ENCODE measurements at regions not wholly inside any gene's neighbourhood (a gene's known extent, or its start where the extent isn't known, plus 50 kb on each side); places are given as distances from the start of the nearest gene placed in this dataset.
"Not testable (repeated sequence)": the region's sequence is repeated elsewhere in the genome, so short reads cannot be mapped to it uniquely, and the experiment has no call there.

DNA sequence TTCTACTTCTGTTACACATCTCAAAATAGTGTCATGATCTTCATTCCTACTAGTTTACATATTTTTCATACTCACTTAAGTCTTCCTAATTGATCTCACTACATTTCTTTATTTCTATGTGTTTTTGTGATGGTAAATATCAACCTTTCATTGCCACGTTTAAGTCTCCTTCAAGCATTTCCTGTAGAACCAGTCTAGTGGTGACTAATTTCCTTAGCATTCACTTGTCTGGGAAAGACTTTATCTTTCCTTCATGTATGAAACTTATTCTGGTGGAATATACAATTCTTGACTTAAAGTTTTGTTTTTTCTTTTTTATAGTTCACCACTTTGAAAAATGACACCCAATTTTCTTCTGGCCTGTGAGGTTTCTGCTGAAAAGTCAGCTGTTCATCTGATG lies 181.4 kb upstream of the NEIL3 start:
- no peak for DNase-seq (ENCODE audit: low spot score)
- in situ Hi-C loops (cut with HindIII; ENCODE audit: low sequenced_read_pairs), result no loop called here

DNA sequence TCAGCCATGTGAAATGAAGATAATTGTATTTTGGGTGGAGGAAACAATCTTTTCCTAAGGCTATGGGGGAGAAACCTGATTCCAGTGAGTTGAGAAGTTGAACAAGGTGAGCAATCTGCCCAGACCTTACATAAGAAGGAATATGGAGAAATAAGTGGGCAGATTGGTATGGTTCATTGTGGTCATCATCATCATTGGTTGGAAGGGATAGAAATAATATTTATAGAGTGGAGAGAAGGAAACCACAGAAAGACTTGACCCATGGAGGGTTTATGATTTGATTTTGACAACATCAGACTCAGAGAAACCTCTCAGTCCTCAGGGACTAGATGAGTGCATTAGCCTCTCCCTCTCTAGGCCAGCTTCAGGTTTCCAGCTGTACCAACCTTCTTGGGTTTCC lies 177.9 kb upstream of the NEIL3 start:
- in situ Hi-C loops (cut with HindIII; ENCODE audit: low sequenced_read_pairs), result no loop called here
- DNase-seq (ENCODE audit: low spot score), result no peak

- in situ Hi-C loops (cut with HindIII; ENCODE audit: low sequenced_read_pairs), result no loop called here
- no peak for DNase-seq (ENCODE audit: low spot score)
Measured at GRCh38 chr4:177147668-177148067, 162.0 kb upstream of the NEIL3 start.

- in situ Hi-C loops (cut with HindIII; ENCODE audit: low sequenced_read_pairs), result no loop called here
- DNase-seq (ENCODE audit: low spot score), result no peak
Measured at GRCh38 chr4:177155454-177155853, 154.2 kb upstream of the NEIL3 start.

GRCh38 chr4:177159600-177159999 lies 150.1 kb upstream of the NEIL3 start:
- DNase-seq (ENCODE audit: low spot score), result no peak
- in situ Hi-C loops (cut with HindIII; ENCODE audit: low sequenced_read_pairs), result no loop called here

- in situ Hi-C loops (cut with HindIII; ENCODE audit: low sequenced_read_pairs), result no loop called here
Measured at GRCh38 chr4:177161781-177162180, 147.9 kb upstream of the NEIL3 start.

GRCh38 chr4:177163532-177163931 lies 146.1 kb upstream of the NEIL3 start:
- in situ Hi-C loops (cut with HindIII; ENCODE audit: low sequenced_read_pairs), result no loop called here
- no peak for DNase-seq (ENCODE audit: low spot score)

More at GRCh38 chr4:177161781-177162180, 147.9 kb upstream of the NEIL3 start:
- no peak for DNase-seq (ENCODE audit: low spot score)

- in situ Hi-C loops (cut with HindIII; ENCODE audit: low sequenced_read_pairs), result no loop called here
- DNase-seq (ENCODE audit: low spot score), result no peak
Measured at GRCh38 chr4:177171588-177171987, 138.1 kb upstream of the NEIL3 start.

DNA sequence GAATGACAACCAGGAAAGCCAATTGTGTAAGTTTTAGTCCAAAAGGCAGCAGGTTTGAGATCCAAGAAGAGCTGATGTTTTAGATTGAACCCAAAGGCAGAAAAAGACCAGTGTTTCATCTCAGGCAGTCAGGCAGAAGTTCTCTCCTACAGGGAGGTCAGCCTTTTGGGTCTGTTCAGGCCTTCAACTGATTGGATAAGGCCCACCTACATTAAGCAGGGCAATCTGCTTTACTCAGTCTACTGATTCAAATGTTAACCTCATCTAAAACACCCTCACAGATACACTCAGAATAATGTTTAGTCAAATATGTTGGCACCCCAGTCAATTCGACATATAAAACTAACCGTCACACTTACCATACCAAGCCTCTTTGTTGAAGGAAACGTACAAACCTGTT lies 134.2 kb upstream of the NEIL3 start:
- DNase-seq (ENCODE audit: low spot score), result no peak
- in situ Hi-C loops (cut with HindIII; ENCODE audit: low sequenced_read_pairs), result no loop called here

DNA sequence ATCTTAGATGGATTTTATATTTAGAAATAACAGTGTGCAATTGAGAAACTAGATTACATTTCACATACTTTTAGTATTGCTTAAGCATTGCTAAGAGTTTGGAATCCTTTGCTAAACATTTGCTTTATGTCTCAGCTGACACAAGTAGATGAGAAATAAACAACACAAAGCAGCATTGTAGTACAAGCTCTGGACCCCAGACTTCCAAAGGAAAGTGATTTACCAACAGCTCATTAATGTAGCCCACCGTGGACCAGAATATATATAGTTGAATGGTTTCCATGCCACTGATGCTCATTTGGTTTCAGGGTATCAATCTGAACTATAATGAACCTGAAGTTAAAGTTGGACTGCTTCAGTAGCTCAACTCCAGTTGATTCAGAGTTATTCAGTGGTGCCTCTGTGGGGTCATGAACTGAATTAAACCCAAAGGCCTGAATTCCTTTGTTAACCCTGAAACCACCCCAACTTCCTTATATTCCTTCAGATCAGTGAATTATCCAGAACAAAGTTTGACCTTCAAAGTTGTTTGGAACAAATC lies 132.1 kb upstream of the NEIL3 start:
- no peak for DNase-seq (ENCODE audit: low spot score)
- in situ Hi-C loops (cut with HindIII; ENCODE audit: low sequenced_read_pairs), result no loop called here

DNA sequence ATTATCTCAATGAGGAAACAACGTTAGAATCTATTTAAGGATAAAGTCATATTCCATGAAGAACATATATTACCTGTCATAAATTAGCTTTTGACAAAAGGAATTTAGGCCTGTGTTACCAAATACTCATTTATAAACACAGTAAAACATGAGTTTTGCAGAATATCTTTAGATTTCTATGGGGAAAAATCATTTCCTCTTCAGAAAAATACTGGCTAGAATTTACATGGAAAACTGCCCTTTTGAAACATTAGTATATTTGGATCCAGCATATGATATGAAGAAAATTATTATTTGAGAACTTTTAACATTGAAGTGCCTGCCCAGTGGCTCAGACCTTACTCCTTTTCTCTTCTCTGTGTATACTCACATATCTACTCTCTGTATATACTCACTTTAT lies 131.4 kb upstream of the NEIL3 start:
- no peak for DNase-seq (ENCODE audit: low spot score)
- in situ Hi-C loops (cut with HindIII; ENCODE audit: low sequenced_read_pairs), result no loop called here

DNA sequence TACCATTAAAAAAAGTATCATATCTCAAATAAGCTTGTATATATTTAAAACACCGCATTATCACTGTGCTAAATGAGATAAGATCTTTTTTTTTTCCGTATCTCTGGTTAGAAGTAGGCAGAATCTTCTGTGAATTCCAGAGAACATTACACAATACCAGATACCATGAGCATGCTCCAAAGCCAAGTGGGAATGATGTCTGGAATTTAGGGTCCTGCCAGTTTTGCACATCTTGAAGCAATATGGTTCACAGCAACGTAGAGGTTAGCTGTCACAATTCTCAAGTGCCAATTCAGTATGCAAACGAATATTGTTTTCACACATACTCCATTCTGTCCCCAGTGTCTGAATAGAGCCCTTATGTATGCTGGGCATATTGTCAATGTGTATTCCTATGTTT lies 127.5 kb upstream of the NEIL3 start:
- in situ Hi-C loops (cut with HindIII; ENCODE audit: low sequenced_read_pairs), result no loop called here
- DNase-seq (ENCODE audit: low spot score), result no peak

DNA sequence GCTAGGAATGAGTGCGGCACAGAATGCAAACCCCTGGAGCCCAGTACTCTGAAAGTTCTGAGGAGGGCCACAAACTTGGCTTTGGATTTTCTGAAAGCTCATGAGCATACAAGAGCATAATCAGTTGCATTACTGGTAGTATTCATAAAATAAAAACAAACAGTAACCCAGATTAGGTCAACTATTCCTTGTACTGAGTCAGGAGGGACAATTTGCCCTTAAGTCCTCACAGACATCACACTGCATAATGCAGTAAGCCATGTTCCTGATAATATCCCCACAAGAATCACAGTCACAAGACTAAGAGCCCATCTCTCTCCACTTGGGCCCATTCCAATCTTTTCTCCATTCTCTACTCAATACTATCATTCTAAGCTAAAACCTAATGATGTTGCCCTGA lies 126.9 kb upstream of the NEIL3 start:
- in situ Hi-C loops (cut with HindIII; ENCODE audit: low sequenced_read_pairs), result no loop called here
- DNase-seq (ENCODE audit: low spot score), result no peak

GRCh38 chr4:177185151-177185550 lies 124.5 kb upstream of the NEIL3 start:
- DNase-seq (ENCODE audit: low spot score), result no peak
- in situ Hi-C loops (cut with HindIII; ENCODE audit: low sequenced_read_pairs), result no loop called here

DNA sequence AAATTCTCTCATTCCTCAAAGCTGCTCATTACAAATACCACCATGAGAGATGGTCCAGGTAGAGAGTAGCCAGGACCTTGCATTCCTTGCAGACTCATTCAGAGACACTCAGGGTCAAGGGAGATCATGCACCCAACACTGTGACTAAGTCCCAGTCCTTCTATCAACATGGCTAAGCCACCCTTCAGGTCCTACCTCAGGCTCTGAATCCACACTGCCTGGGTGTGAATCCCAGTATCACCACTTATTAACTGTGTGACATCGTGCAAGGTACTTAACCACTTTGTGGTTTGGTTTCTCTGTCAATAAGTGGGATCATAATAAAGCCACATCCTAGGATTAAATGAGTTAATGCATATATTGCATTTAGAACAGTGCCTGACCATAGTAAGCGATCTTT lies 124.1 kb upstream of the NEIL3 start:
- in situ Hi-C loops (cut with HindIII; ENCODE audit: low sequenced_read_pairs), result no loop called here
- no peak for DNase-seq (ENCODE audit: low spot score)

GRCh38 chr4:177187371-177187770 lies 122.3 kb upstream of the NEIL3 start:
- no peak for DNase-seq (ENCODE audit: low spot score)

DNA sequence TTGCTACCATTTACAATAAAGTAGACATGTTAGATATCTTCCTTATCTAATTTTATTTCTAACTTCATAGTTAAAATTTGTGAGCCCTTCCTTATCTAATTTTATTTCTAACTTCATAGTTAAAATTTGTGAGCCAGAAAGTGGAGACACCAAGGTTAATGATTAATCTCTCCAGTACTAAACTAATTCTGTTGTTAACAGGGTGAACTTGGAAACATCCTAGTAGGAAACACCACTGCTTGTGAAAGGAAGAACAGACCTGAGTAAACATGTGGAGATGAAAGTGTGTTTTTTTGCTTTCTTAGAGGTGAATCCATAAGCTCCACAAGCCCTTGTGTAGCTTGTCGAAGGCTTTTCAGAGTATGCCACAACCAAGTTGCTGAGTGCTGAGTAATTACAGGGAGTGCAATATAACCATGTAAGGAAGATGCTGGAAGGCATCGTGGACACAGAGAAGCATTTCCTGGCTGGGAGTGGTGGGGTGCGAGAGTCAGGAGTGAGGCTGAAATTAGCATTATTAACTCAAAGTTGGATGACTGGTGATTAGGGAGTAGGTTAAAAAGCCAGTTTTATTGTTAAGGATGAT lies 118.6 kb upstream of the NEIL3 start:
- peak; percentile 10 for DNase-seq (ENCODE audit: low spot score)
- in situ Hi-C loops (cut with HindIII; ENCODE audit: low sequenced_read_pairs), result no loop called here

More at GRCh38 chr4:177187371-177187770, 122.3 kb upstream of the NEIL3 start:
- in situ Hi-C loops (cut with HindIII; ENCODE audit: low sequenced_read_pairs), result no loop called here

- in situ Hi-C loops (cut with HindIII; ENCODE audit: low sequenced_read_pairs), result no loop called here
- no peak for DNase-seq (ENCODE audit: low spot score)
Measured at GRCh38 chr4:177191586-177191985, 118.1 kb upstream of the NEIL3 start.

DNA sequence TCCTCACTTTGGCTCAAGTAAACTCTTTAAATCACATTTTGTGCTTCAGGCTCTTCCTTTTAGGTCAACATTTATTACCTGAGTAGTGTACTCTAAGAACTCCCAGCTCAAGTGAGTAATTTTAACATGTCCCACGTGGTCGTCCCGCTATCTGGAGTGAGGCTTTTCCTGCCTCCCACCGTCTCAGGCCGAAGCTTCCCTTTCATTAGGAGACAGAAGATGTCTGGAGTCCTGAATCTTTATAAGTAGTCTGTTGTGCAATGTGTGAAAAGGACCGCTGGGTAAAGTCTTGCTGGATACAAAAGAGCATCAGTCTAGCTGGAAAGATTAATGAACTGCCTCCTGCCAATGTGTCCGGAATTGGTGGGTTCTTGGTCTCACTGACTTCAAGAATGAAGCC lies 117.7 kb upstream of the NEIL3 start:
- in situ Hi-C loops (cut with HindIII; ENCODE audit: low sequenced_read_pairs), result no loop called here
- DNase-seq (ENCODE audit: low spot score), result no peak

- in situ Hi-C loops (cut with HindIII; ENCODE audit: low sequenced_read_pairs); DNase-seq (ENCODE audit: low spot score): not testable (repeated sequence)
Measured at GRCh38 chr4:177193024-177193715, 116.5 kb upstream of the NEIL3 start.

DNA sequence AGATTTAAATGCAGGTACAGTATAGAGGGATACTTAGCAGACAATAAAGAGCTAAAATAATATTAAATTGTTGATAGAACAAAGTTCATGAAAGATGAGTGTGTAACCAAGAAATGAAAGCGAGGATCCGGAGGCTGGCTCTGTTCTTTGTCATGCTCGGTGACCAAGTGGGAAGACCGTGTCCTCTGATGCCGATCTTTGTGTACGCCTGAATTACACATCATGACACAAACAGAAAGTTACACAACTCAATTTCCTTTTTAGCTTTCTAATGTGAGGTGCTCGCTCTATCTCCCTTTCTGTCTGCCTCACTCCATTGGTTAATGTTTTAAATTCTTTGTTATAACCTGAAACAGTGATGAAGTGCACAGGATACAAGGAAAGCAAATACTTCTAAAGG lies 114.8 kb upstream of the NEIL3 start:
- in situ Hi-C loops (cut with HindIII; ENCODE audit: low sequenced_read_pairs), result no loop called here
- DNase-seq (ENCODE audit: low spot score), result no peak
